GM12878 (cell line): ENCODE measurements at regions not wholly inside any gene's neighbourhood (a gene's known extent, or its start where the extent isn't known, plus 50 kb on each side); places are given as distances from the start of the nearest gene placed in this dataset.

ENCODE experiments used
- ATAC-seq: fragments of 200-7000 bp; cut with Tn5 transposase; 3 replicates; pipeline ENCODE4 v1.9.1; 2020; ENCODE audit warnings: mild to moderate bottlenecking, moderate library complexity
- BruUV-seq: library from RNA; stranded (reverse); fragments of 400-500 nt; replicated peaks from 2 replicates; lab custom pipeline; 2021; lab: Mats Ljungman, UMichigan
- CTCF ChIA-PET: fragments of 300-600 bp; sonication (Branson Sonifier 250); formaldehyde crosslinking; extraction: SDS; loops from one replicate; lab custom pipeline; 2021; ENCODE audit warnings: inconsistent platforms; lab: Yijun Ruan, JAX
- POLR2A ChIA-PET: fragments of 350-600 bp; formaldehyde crosslinking; extraction: SDS; loops from one replicate; lab custom pipeline; 2021; ENCODE audit warnings: inconsistent platforms; lab: Charles Lee
- RAD21 ChIA-PET: fragments of 300-600 bp; sonication (Branson Sonifier 250); formaldehyde crosslinking; loops from one replicate; lab custom pipeline; 2023; ENCODE audit warnings: antibody characterized with exemption; ENCODE audit not compliant: unreplicated experiment; lab: Charles Lee
- SMC1A ChIA-PET: fragments of 300-600 bp; sonication (Branson Sonifier 250); formaldehyde crosslinking; loops from one replicate; lab custom pipeline; 2023; ENCODE audit not compliant: unreplicated experiment, uncharacterized antibody; lab: Charles Lee
- DNase-seq: peaks from one replicate; pipeline ENCODE4 v3.0.0-alpha.2; 2011; ENCODE audit warnings: low read depth, low spot score
- FAIRE-seq: peaks from 3 replicates; lab custom pipeline; 2011; peaks lifted over from hg19 to GRCh38; lab: Jason Lieb, UNC
- H2AFZ ChIP-seq: 2 replicates; pipeline ENCODE4 v1.6.0; 2011; ENCODE audit warnings: low read depth, low read length, control low read depth; ENCODE audit not compliant: control insufficient read depth
- H3K27ac ChIP-seq: 2 replicates; pipeline ENCODE4 v1.5.1; 2011; ENCODE audit warnings: control low read depth; ENCODE audit not compliant: control insufficient read depth, insufficient read depth
- H3K27me3 ChIP-seq, 2 experiments: replicated peaks in 1 of 2; 2 replicates each; pipeline versions ENCODE4 v1.6.0 to v1.6.1; 2011; ENCODE audit warnings: low read length in 1 of 2; ENCODE audit not compliant: control insufficient read depth in 2 of 2, insufficient read depth in 2 of 2
- H3K36me3 ChIP-seq, 2 experiments: 2 replicates each; pipeline ENCODE4 v1.5.1; 2011; ENCODE audit warnings: low read length in 1 of 2; ENCODE audit not compliant: control insufficient read depth in 2 of 2, insufficient read depth in 2 of 2
- H3K4me1 ChIP-seq: 2 replicates; pipeline ENCODE4 v1.6.1; 2011; ENCODE audit warnings: mild to moderate bottlenecking, low read length, moderate library complexity, mixed read lengths; ENCODE audit not compliant: control insufficient read depth, insufficient read depth
- H3K4me2 ChIP-seq: 2 replicates; pipeline ENCODE4 v1.6.0; 2011; ENCODE audit warnings: control low read depth; ENCODE audit not compliant: control insufficient read depth, insufficient read depth
- H3K4me3 ChIP-seq: fragments of 200-600 bp; sonication (generic); 2 replicates; pipeline ENCODE4 v1.5.1; 2016
- H3K79me2 ChIP-seq: 2 replicates; pipeline ENCODE4 v1.6.0; 2011; ENCODE audit warnings: low read length; ENCODE audit not compliant: control insufficient read depth, insufficient read depth
- H3K9ac ChIP-seq: 2 replicates; pipeline ENCODE4 v1.8.0; 2011; ENCODE audit warnings: low read length, control low read depth, mixed read lengths; ENCODE audit not compliant: control insufficient read depth, insufficient read depth
- H3K9me3 ChIP-seq: replicated peaks from 3 replicates; pipeline ENCODE4 v1.5.1; 2011; ENCODE audit warnings: mild to moderate bottlenecking, low read length; ENCODE audit not compliant: control insufficient read depth, insufficient read depth
- H4K20me1 ChIP-seq: 2 replicates; pipeline ENCODE4 v1.6.0; 2011; ENCODE audit not compliant: control insufficient read depth, insufficient read depth
- CHD4 ChIP-seq: fragments of 200-600 bp; sonication (generic); IDR thresholded peaks from 2 replicates; pipeline ENCODE4 v1.6.1; 2016; ENCODE audit warnings: mild to moderate bottlenecking
- FOXK2 ChIP-seq: fragments of 450-650 bp; IDR thresholded peaks from 2 replicates; pipeline ENCODE4 v1.6.1; 2017; ENCODE audit warnings: mild to moderate bottlenecking, moderate library complexity
- HCFC1 ChIP-seq: fragments of 150-350 bp; IDR thresholded peaks from 2 replicates; pipeline ENCODE4 v1.6.1; 2014; ENCODE audit warnings: low read length
- HDAC2 ChIP-seq: fragments of 200-600 bp; sonication (generic); IDR thresholded peaks from 2 replicates; pipeline ENCODE4 v1.6.1; 2017
- LARP7 ChIP-seq: fragments of 450-650 bp; IDR thresholded peaks from 2 replicates; pipeline ENCODE4 v1.6.1; 2017; ENCODE audit warnings: mild to moderate bottlenecking
- MEF2A ChIP-seq: IDR thresholded peaks from 2 replicates; pipeline ENCODE4 v1.6.1; 2011; ENCODE audit warnings: low read depth, mild to moderate bottlenecking, low read length, moderate library complexity; ENCODE audit not compliant: insufficient read depth
- MEF2B ChIP-seq: fragments of 450-650 bp; IDR thresholded peaks from 2 replicates; pipeline ENCODE4 v1.6.1; 2018; ENCODE audit warnings: mild to moderate bottlenecking, moderate library complexity; ENCODE audit not compliant: partially characterized antibody, poor library complexity, severe bottlenecking
- MYB ChIP-seq: fragments of 150-350 bp; IDR thresholded peaks from 2 replicates; pipeline ENCODE4 v1.6.1; 2014; ENCODE audit warnings: mild to moderate bottlenecking, low read depth, low read length, borderline replicate concordance
- PKNOX1 ChIP-seq: fragments of 450-650 bp; IDR thresholded peaks from 2 replicates; pipeline ENCODE4 v1.6.1; 2016; ENCODE audit warnings: mild to moderate bottlenecking
- POU2F2 ChIP-seq: IDR thresholded peaks from 3 replicates; pipeline ENCODE4 v1.6.1; 2011; ENCODE audit warnings: low read depth, mild to moderate bottlenecking, low read length, borderline replicate concordance
- RAD21 ChIP-seq: IDR thresholded peaks from 2 replicates; pipeline ENCODE4 v1.6.1; 2011; ENCODE audit warnings: mild to moderate bottlenecking, low read depth, low read length, moderate library complexity; ENCODE audit not compliant: insufficient read depth
- SREBF2 ChIP-seq: IDR thresholded peaks from 2 replicates; pipeline ENCODE4 v1.6.1; 2012; ENCODE audit warnings: mild to moderate bottlenecking, low read length
- ZBED1 ChIP-seq: IDR thresholded peaks from 2 replicates; pipeline ENCODE4 v1.6.1; 2016; ENCODE audit warnings: borderline replicate concordance
- ZBTB40 ChIP-seq: fragments of 450-650 bp; IDR thresholded peaks from 2 replicates; pipeline ENCODE4 v1.6.1; 2016; ENCODE audit warnings: mild to moderate bottlenecking, moderate library complexity, borderline replicate concordance
- ZNF217 ChIP-seq: fragments of 450-650 bp; IDR thresholded peaks from 2 replicates; pipeline ENCODE4 v1.6.1; 2017; ENCODE audit warnings: antibody characterized with exemption, mild to moderate bottlenecking
- WGBS: methylation state at CpG from one replicate; pipeline ENCODE4 v1.1.6; 2016; ENCODE audit warnings: low lambda C conversion rate; ENCODE audit not compliant: insufficient replicate concordance, insufficient coverage; ENCODE audit errors: missing lambda C conversion rate; 5-methylcytosine and 5-hydroxymethylcytosine counted together
- in situ Hi-C: fragments of 300-500 bp; cut with MboI; formaldehyde crosslinking; loops from 9 replicates; pipeline ENCODE4 v1.14.3; 2018; ENCODE audit warnings: mixed read lengths
- intact Hi-C: fragments of 100-400 bp; cut with micrococcal nuclease; formaldehyde crosslinking; loops from one replicate; pipeline ENCODE4 v1.14.2; 2022; ENCODE audit not compliant: unreplicated experiment

DNA sequence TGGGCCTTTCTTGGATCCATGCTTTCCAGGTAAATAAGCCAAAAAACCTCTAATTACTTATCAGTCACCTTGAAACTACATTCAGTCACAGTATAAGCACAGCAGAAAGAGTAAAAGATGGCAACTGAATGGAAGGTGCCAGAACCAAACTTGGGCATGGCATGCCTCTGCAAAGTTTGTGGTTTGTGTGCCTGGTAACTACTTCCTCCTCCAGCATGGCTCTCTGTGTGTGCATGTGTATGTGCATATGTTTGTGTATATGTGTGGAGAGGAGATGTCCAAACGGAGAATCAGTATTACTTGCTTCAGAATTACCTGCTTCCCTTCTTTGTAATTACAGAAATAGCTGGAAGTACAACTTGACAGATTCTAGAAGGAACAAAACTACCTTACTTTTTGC lies 67.5 kb downstream of the AGTR2 start:
- ATAC-seq (no peak), DNase-seq (no peak), FAIRE-seq (no peak)
- TF ChIP-seq LARP7: no peak
- no peak for TF ChIP-seq PKNOX1
- TF ChIP-seq POU2F2: no peak
- no peak for TF ChIP-seq CHD4
- TF ChIP-seq ZNF217: no peak
- TF ChIP-seq FOXK2: no peak
- in situ Hi-C loops: no loop called here
- ChIA-PET SMC1A (no interaction called here), RAD21 (no interaction called here), POLR2A (no interaction called here), CTCF (no interaction called here)
- no peaks in the 10 kb centered on the region for H4K20me1 ChIP-seq
- no peaks in the 10 kb centered on the region for H3K4me1 ChIP-seq
- WGBS: 0% methylated on average over 1 of the region's 1 CpG
- H3K9me3 ChIP-seq: no peaks in the 10 kb centered on the region
- no peak overlapping the region for H3K4me2 ChIP-seq
- no peak overlapping the region for H3K27ac ChIP-seq
- intact Hi-C loops: no loop called here
- BruUV-seq: no TSS peak
- no peak overlapping the region for H3K9ac ChIP-seq
- no peaks in the 10 kb centered on the region for H3K36me3 ChIP-seq
- no peaks in the 10 kb centered on the region for H3K79me2 ChIP-seq
- H3K4me3 ChIP-seq: no peak overlapping the region
- H3K27me3 ChIP-seq: no peaks in the 10 kb centered on the region
- H2AFZ ChIP-seq: no peak overlapping the region

GRCh38 chrX:116238567-116239255 lies 68.2 kb downstream of the AGTR2 start:
- CTCF ChIA-PET: no interaction called here

More at GRCh38 chrX:116238567-116239255, 68.2 kb downstream of the AGTR2 start:
- TF ChIP-seq MYB (no peak), MEF2B (no peak), SREBF2 (no peak), ZBTB40 (no peak), MEF2A (no peak), HCFC1 (no peak), ZBED1 (no peak), HDAC2 (no peak), RAD21 (no peak)
- FAIRE-seq (no peak), ATAC-seq (no peak), DNase-seq (no peak)
- Histone ChIP-seq H3K4me2 (no peak overlapping the region), H4K20me1 (no peaks in the 10 kb centered on the region), H3K9me3 (no peaks in the 10 kb centered on the region), H3K27me3 (no peaks in the 10 kb centered on the region), H3K27ac (no peak overlapping the region), H2AFZ (no peak overlapping the region), H3K36me3 (no peaks in the 10 kb centered on the region), H3K4me3 (no peak overlapping the region), H3K79me2 (no peaks in the 10 kb centered on the region), H3K9ac (no peak overlapping the region), H3K4me1 (no peaks in the 10 kb centered on the region)
- ChIA-PET SMC1A (no interaction called here), RAD21 (no interaction called here), POLR2A (no interaction called here)
- 0% methylated on average over 2 of the region's 2 CpGs for WGBS
- BruUV-seq: no TSS peak
- in situ Hi-C loops (no loop called here), intact Hi-C loops (no loop called here)
